Stimulated activated CD8-positive, alpha-beta memory T cell treated with anti-CD3 and anti-CD28 coated beads, Interleukin-12 subunit alpha, Interleukin-12 subunit beta, amount 100 ng/mL, for 24 hours (primary cell): ENCODE measurements at regions not wholly inside any gene's neighbourhood (a gene's known extent, or its start where the extent isn't known, plus 50 kb on each side); places are given as distances from the start of the nearest gene placed in this dataset.

Experiments used
- DNase-seq: peaks from one replicate; pipeline ENCODE4 v3.0.0-alpha.2; 2020; ENCODE audit errors: extremely low read depth

GRCh38 chr17:79220201-79220712 lies 145.6 kb downstream of the ENGASE start:
- DNase-seq: no peak

GRCh38 chr17:79219208-79219935 lies 144.7 kb downstream of the ENGASE start:
- DNase-seq: no peak

GRCh38 chr17:79218825-79219200 lies 144.2 kb downstream of the ENGASE start:
- no peak for DNase-seq

GRCh38 chr17:79218175-79218824 lies 143.7 kb downstream of the ENGASE start:
- DNase-seq: no peak

GRCh38 chr17:79217473-79218135 lies 143.0 kb downstream of the ENGASE start:
- DNase-seq: no peak

GRCh38 chr17:79216826-79217225 lies 142.2 kb downstream of the ENGASE start:
- no peak for DNase-seq

GRCh38 chr17:79216391-79216790 lies 141.8 kb downstream of the ENGASE start:
- DNase-seq: no peak

- DNase-seq: no peak
Observed at GRCh38 chr17:79215631-79216030, 141.0 kb downstream of the ENGASE start.

GRCh38 chr17:79214940-79215604 lies 140.4 kb downstream of the ENGASE start:
- DNase-seq: no peak

- DNase-seq: no peak
Observed at GRCh38 chr17:79214459-79214858, 139.8 kb downstream of the ENGASE start.

GRCh38 chr17:79213305-79213704 lies 138.7 kb downstream of the ENGASE start:
- no peak for DNase-seq

GRCh38 chr17:79212149-79213087 lies 137.8 kb downstream of the ENGASE start:
- DNase-seq: no peak

GRCh38 chr17:79211061-79211770 lies 136.6 kb downstream of the ENGASE start:
- no peak for DNase-seq

- DNase-seq: no peak
Observed at GRCh38 chr17:79210638-79211037, 136.0 kb downstream of the ENGASE start.

- DNase-seq: no peak
Observed at GRCh38 chr17:79207960-79208359, 133.3 kb downstream of the ENGASE start.

- DNase-seq: no peak
Observed at GRCh38 chr17:79205688-79206205, 131.1 kb downstream of the ENGASE start.

GRCh38 chr17:79204261-79204660 lies 129.6 kb downstream of the ENGASE start:
- DNase-seq: no peak

- no peak for DNase-seq
Observed at GRCh38 chr17:79203657-79204056, 129.0 kb downstream of the ENGASE start.

GRCh38 chr17:79203016-79203415 lies 128.4 kb downstream of the ENGASE start:
- no peak for DNase-seq

GRCh38 chr17:79202480-79202879 lies 127.9 kb downstream of the ENGASE start:
- DNase-seq: no peak
